HG03097 (cell line): ENCODE measurements at regions not wholly inside any gene's neighbourhood (a gene's known extent, or its start where the extent isn't known, plus 50 kb on each side); places are given as distances from the start of the nearest gene placed in this dataset.
"Not testable (repeated sequence)": the region's sequence is repeated elsewhere in the genome, so short reads cannot be mapped to it uniquely, and the experiment has no call there.

Experiments used
- ATAC-seq: cut with Tn5 transposase; IDR thresholded peaks from one replicate; pipeline ENCODE4 v1.9.1; 2021; ENCODE audit not compliant: unreplicated experiment, low FRiP score

DNA sequence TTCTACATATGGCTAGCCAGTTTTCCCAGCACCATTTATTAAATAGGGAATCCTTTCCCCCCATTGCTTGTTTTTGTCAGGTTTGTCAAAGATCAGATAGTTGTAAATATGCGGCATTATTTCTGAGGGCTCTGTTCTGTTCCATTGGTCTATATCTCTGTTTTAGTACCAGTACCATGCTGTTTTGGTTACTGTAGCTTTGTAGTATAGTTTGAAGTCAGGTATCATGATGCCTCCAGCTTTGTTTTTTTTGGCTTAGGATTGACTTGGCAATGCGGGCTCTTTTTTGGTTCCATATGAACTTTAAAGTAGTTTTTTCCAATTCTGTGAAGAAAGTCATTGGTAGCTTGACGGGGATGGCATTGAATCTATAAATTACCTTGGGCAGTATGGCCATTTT is 60.0 kb upstream of the GPC3 start:
- ATAC-seq, result not testable (repeated sequence)

DNA sequence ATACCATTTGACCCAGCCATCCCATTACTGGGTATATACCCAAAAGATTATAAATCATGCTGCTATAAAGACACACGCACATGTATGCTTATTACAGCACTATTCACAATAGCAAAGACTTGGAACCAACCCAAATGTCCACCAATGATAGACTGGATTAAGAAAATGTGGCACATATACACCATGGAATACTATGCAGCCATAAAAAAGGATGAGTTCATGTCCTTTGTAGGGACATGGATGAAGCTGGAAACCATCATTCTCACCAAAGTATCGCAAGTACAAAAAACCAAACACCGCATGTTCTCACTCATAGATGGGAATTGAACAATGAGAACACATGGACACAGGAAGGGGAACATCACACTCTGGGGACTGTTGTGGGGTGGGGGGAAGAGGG is 81.7 kb upstream of the GPC3 start:
- not testable (repeated sequence) for ATAC-seq

DNA sequence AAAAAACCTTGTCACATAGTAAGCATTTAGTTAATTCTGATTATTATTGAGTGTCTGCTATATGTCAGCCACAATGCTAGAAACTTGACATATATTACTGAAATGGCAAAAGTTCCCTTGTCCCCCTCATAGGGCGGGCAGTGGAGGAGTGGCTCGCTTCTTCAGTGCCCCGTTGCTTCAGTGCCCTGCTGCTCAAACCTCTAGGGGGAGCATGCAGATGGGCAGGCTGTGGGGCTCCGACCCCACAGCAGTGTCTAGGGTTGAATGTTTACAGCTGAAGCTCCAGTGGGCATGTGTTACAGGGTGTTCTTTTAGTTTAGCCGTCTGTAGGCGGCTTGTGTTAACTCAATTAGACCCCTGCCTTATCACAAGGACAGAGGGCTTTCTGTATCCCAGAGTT is 86.5 kb upstream of the GPC3 start:
- not testable (repeated sequence) for ATAC-seq

DNA sequence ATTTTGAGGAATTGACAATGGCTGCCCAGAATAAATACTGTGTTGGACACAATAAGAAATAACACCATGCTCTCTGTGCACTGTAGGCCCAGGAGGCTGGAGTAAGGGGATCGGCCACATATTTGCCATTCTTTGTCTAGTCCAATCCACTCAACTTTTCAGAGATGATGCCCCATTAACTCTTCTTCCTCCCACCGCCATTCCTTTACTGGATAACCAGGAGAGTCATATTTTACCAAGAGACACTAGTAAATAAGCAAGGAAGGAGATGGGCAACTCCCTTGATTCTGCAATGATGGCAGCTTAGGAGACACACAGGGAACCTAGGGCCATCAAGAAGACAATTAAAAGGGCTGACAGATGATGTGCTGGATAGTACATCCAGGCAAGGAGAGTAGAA is 87.9 kb upstream of the GPC3 start:
- no peak for ATAC-seq

DNA sequence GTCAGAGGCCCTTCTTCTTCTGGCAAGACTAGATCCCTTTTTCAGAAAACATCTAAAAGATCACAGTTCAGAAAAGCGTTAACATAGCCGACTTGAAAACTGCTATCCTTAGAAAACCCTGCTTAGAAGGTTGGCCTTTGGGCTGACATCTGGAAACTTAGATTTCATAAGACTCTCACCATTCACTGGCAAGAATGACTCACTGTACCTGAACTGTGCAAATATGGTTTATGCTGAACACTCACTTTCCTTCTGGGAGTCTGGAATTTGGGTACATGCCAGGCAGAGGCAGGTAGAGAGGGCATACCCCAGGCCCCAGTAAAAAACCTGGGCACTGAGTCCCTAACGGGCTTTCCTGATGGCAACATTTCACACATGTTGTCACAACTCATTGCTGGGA is 88.8 kb upstream of the GPC3 start:
- ATAC-seq, result no peak

DNA sequence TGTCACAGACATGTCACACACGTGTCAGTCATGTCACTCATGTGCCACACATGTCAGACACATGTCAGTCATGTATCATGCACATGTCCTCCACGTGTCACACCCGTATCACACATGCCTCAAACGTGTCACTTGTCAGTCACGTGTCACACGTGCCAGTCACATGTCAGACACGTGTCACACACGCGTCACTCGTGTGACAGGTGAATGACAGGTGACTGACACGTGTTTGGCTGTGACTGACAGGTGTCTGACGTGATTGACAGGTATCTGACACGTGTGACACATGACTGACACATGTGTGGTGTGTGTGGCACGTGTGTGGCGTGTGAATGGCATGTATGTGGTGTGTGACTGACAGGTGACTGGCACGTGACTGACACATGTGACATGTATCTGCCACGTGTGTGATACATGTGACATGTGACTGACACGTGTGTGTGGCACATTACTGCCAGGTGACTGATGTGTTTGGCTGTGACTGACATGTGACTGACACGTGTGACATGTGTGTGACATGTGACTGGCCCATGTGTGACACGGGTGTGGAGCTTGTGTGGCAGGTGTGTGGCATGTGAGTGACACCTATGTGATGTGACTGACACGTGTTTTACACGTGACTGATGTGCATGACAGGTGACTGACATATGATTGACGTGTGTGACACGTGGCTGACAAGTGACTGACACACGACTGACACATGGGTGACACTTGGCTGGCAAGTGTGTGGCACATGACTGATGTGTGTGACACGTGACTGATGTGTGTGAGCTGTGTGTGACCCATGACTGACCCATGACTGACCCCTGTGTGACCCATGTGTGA is 90.7 kb upstream of the GPC3 start:
- ATAC-seq, result no peak

DNA sequence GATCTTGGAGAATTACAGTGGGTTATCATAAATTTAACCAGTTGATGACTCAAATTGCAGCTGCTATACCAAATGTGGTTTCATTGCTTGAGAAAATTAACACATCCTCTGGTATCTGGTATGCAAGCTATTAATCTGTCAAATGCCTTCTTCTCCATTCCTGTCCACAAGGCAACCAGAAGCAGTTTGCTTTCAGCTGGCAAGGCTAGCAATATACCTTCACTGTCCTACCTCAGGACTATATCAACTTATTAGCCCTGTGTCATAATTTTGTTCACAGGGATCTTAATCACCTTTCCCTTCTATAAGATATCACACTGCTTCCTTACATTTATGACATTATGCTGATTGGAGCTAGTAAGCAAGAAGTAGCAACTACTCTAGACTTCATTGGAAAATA is 110.0 kb upstream of the GPC3 start:
- ATAC-seq, result no peak

DNA sequence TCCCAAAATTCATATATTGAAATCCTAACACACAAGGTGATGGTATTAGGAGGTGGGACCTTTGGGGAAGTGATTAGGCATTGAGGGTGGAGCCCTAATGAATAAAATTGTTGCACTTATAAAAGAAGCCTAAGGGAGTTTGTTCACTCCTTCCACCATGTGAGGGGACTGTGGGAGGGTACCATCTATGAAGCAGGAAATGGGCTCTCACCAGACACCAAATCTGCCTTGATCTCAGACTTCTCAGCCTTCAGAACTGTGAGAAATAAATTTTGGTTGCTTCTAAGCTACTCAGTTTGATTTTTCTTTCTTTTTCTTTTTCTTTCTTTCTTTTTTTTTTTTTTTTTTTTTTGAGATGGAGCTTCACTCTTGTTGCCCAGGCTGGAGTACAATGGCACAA is 116.2 kb upstream of the GPC3 start:
- no peak for ATAC-seq

DNA sequence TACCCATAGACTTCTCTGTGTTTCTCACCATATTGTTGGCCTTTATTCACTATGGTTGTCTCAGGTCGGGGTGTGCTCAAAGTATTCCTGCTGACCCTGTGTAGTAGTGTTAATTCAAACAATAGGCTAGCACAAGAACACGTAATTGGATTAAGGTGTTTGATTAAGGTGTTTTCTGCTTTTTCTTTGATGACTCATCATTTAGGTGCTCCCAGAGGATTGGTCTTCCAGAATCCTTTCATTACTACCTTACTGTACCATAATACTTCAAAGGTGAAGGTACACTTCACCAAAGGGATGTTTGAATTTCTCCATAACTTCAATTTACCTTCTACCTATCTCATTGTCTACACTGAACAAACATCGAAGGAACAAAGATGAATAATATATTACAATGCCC is 121.7 kb upstream of the CCDC160 start:
- ATAC-seq, result no peak

DNA sequence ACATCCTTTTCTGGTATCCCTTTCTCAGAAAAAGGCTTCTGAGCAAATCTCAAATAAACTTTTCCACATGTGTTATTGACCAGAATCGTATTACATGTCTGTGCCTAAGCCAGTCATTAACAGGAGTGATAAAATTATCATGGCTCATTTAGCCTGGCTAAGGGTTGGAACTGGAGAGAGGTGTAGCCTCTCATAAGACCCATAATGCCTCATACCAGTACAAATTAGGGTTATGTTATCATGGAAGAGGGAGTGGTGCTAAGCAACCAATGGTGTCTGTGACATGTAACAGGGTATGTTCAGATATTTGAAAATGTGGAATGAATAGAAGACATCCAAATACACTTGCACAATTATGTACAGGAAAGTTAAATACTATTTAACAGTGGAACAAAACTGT is 99.6 kb upstream of the CCDC160 start:
- ATAC-seq, result no peak

DNA sequence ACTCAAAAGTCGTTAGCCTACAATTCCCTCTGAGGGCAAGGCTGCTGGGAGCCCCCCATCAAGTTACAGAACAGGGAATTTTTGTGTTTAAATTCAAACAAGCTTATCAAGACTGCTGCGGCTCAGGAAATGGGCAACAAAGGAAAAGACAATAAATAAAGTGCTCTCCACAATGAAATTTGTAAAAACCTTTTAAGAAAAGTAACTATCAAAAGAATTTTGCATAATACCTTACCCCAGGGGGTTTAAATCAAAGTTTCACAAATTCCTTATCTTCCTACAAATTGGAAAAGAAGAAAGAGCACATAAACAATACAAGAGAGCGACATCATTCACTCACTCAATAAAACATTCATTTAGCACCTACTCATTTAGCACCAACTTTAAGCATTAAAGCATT is 97.9 kb upstream of the CCDC160 start:
- no peak for ATAC-seq

DNA sequence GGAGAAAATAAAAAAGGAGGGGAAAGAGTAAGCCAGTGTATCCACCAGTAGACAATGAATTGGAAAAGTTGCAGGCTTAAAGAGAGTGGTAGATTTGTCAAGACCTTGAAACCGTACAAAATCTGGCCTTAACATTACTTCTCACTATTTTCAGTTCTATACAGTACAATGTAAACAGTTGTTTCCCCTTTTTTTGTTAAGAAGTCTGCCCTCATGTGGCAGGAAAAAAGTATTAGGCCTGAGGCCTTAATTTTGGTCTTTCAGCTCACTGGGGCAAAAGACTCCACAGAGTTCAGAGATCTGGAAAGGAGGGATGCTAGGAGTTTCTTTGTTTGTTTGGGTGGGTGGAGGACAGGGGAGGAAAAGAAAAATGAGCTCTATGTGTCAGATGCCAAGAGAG is 92.8 kb upstream of the CCDC160 start:
- ATAC-seq, result peak; percentile 70

DNA sequence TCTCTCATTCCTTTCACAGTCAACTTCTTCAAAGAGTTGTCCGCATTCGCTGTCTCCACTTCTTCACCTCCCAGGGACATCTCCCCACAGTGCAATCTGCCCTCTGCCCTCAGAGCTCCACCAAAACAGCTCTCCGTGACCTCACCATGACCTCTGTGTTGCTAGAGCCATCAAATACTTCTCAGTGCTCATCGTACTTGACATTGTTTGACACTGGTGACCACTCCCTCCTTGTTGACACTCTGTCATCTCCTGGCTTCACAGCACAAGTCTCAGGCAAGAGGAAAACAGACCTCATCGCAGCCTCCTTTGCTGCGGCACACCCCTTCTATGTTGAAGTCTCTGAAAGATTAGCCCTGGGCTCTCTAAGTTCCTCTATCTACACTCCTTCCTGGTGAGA is 90.5 kb upstream of the CCDC160 start:
- ATAC-seq, result no peak

DNA sequence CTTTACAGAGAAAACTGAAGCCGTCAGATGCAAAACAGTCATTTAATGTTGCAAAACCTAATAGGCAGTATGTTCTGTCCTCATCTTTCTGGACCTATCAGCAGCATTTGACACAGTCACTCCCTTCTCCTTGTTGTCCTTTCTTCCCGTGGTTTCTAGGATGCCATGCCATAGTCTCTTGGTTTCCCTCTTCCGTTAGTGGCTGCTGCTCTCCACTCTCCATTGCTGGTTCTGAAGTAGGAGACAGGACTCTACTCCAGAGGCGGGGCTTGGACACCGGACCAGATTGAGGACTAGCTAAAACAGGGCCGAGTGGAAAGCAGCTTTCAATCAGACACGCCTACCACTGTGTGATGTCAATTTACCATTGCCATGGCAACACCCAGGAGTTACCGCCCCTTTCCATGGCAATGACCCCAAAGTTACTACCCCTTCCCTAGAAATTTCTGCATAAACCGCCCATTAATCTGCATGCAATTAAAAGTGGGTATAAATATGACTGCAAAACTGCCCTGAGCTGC is 88.8 kb upstream of the CCDC160 start:
- no peak for ATAC-seq

DNA sequence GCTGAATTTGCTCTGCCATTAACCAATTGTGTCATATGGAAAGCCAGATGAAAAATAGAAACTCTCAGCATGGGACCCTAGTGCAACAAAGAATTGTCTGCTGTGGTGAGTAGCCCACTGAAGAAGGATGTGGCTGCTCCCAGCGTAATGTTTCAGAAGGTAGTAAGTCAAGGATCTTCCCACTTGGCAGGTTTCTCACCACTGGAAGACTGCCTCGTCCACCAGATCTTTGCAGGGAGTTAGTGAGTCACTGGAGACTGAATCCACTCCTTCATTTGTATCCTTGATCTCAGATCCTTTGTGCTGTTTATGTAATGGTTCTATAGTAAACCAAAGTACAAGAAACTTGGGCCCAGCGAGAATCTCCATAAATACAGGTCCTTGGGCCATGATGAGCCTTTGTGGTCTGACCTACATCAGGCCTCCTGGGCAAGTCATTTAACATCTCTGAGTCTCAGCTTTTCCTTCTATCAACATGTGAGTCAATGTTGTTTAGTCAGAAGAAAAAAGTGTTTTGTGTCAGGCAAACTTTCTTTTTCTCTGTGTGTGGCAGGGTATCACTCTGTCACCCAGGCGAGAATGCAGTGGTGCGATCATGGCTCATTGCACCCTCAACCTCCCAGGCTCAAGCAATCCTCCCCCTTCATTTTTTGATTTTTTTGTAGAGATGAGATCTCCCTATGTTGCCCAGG is 78.0 kb upstream of the CCDC160 start:
- ATAC-seq, result no peak

DNA sequence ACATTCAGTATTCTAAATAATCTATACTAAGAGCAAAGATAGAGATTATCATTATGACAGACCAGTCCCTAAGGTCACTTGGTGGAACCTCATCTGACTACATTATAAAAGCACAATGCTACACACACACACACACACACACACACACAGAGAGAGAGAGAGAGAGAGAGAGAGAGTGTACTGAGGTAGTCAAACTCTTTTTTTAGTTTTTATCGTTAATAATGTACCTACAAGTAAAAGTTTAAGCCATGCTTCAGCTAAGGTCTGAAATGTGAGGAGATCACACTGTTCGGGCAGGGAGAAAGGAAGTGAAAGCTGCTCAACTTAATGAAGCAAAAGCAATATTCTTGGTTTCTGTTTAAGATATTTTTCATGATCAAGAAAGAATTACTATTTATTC is 75.8 kb upstream of the CCDC160 start:
- ATAC-seq, result peak; percentile 85

DNA sequence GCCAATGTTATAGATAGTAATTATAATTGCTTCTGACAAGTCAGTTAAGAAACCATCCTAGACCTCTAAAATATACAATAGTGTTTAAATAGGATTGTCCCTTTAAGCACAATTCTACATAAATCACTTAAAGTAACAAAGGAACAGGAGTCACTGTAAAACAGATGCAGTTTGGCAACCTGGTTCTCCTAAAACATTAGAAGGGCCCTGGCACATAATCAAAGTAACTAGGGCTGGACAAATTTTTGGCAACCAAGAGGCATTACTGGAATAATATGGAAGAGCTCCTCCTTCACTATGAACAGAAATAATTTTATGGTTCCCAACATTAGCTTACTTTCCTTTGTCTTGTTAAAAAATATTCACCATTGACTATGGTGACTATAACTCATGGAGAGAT is 75.0 kb upstream of the CCDC160 start:
- no peak for ATAC-seq

DNA sequence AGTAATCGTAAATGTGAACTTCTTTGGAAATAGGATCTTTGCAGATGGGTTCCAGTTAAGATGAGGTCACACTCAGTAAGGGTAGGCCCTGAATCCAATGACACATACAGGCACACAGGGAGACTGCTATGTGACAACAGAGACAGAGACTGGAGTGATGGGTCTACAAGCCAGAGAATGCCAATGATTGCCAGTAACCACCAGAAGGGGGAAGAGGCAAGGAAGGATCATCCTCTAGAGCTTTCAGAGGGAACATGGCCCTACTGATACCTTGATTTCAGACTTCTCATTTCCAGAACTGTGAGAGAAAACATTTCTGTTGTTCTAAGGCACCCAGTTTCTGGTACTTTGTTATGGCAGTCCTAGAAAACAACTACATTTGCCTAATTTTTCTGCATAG is 73.1 kb upstream of the CCDC160 start:
- no peak for ATAC-seq

DNA sequence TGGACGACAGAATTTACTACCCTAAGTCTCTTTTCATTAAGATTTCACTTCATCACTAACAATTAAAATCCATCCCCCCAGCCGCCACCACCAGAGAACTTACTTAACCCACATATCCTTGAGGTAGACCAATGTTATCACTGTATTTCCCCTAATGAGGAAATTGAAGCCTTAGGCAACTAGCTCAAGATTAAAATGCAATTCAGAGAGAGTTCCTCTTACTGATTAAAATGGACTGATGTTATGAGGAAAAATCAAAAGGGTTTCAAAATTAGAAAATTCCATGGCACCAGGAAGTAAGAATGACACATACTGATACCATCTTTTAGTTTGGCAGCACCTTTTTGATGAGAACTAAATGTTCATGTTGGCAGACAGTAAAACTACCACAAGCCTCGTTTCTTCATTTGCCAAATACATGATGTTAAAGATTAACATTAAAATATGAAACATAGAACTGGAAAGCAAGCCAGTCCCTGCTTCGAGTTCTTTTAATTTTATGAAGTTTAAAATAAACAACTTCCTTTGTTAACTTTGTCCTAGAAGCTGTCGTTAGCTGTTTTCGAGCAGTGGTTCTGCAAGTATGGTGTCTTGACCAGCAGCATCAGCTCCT is 69.3 kb upstream of the CCDC160 start:
- no peak for ATAC-seq

DNA sequence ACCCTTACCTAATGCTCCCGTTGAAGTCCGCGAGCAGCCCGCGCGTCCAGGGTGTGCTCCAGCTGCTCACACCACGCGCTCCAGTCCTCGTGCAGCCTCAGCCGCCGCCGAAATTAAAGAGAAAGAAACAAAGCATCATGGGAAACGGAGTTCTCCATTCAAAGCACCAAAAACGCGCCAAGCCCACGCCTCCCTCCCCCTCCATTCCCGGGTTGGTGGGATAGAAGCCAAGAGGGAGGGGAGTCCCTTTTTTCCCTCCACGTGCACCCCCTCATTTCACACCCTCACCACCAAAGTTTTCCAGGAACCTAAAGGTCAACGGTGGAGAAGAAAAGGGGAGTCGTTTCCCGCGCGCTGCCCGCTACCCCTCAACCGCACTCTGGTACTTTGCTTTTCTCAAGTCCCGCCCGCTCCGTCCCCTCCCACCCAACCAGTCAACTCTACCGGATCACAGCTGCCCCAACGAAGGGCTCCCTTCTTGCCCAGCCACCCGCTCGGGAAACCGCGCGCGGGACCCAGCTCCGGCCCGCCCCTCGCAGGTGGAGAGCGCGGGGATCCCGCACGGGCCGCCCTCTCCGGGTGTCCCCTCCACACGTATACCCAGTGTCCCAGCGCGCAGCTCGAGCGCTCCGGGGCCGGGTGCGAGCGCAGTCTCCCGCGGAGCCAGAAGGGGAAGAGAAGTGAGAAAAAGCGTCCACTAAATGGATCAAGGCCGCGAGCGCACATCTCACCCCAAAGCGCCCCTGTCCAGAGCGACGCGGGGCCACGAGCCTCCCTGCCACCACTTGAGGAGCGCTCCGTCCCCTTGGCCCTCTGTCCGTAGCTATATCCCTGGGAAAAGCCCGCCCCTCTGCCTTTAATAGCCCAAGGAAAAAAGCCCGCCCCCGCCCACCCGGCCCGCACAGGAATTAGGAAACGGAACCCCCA is 65.1 kb upstream of the CCDC160 start:
- peak; percentile 41 for ATAC-seq
